GM06990 (cell line): ENCODE measurements at regions not wholly inside any gene's neighbourhood (a gene's known extent, or its start where the extent isn't known, plus 50 kb on each side); places are given as distances from the start of the nearest gene placed in this dataset.
A peak's percentile ranks its signal among the peaks of the same experiment; 100 is the strongest.
"Not testable (repeated sequence)": the region's sequence is repeated elsewhere in the genome, so short reads cannot be mapped to it uniquely, and the experiment has no call there.

Experiments
- DNase-seq: peaks from one replicate; pipeline ENCODE4 v3.0.0-alpha.2; 2011; ENCODE audit not compliant: insufficient read length; ENCODE audit errors: extremely low read depth
- H3K27me3 ChIP-seq: replicated peaks from 2 replicates; pipeline ENCODE4 v1.6.0; 2011; ENCODE audit warnings: low read length; ENCODE audit not compliant: control insufficient read depth, insufficient read depth
- H3K36me3 ChIP-seq: 2 replicates; pipeline ENCODE4 v1.5.1; 2011; ENCODE audit warnings: low read length; ENCODE audit not compliant: control insufficient read depth, insufficient read depth
- H3K4me3 ChIP-seq: replicated peaks from 2 replicates; pipeline ENCODE4 v1.5.1; 2011; ENCODE audit warnings: low read depth, mild to moderate bottlenecking, control low read depth, low read length
- TF ChIP-seq, protein P1 (sequence below): IDR thresholded peaks from 2 replicates; pipeline ENCODE4 v1.5.1; 2011; ENCODE audit warnings: low read length, control low read depth, mild to moderate bottlenecking, inconsistent platforms; ENCODE audit not compliant: insufficient read depth, poor library complexity, severe bottlenecking

DNA sequence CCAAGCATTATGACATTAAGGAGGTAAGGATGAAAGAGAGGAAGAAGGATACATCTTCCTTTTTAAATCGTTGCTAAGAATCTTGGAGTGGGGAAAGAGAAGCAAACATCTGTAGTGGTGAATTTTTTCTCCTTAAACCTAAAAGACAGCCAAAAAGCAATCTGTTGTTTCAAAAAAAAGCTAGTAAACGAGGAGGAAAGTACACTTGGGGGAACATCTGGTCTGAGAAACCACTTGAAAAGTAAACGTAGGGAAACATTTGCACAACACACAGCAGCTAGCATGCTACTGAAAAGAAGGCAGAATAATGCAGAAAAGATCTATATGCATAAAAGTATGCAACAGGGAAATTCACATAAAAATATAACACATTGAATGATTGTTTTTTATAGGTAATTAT is 1485.6 kb downstream of the PCDH19 start:
- no peak for DNase-seq
- TF ChIP-seq, protein P1, sequence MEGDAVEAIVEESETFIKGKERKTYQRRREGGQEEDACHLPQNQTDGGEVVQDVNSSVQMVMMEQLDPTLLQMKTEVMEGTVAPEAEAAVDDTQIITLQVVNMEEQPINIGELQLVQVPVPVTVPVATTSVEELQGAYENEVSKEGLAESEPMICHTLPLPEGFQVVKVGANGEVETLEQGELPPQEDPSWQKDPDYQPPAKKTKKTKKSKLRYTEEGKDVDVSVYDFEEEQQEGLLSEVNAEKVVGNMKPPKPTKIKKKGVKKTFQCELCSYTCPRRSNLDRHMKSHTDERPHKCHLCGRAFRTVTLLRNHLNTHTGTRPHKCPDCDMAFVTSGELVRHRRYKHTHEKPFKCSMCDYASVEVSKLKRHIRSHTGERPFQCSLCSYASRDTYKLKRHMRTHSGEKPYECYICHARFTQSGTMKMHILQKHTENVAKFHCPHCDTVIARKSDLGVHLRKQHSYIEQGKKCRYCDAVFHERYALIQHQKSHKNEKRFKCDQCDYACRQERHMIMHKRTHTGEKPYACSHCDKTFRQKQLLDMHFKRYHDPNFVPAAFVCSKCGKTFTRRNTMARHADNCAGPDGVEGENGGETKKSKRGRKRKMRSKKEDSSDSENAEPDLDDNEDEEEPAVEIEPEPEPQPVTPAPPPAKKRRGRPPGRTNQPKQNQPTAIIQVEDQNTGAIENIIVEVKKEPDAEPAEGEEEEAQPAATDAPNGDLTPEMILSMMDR, result no peak
- Histone ChIP-seq H3K4me3 (no peak overlapping the region), H3K36me3 (no peaks in the 10 kb centered on the region), H3K27me3 (no peaks in the 10 kb centered on the region)

DNA sequence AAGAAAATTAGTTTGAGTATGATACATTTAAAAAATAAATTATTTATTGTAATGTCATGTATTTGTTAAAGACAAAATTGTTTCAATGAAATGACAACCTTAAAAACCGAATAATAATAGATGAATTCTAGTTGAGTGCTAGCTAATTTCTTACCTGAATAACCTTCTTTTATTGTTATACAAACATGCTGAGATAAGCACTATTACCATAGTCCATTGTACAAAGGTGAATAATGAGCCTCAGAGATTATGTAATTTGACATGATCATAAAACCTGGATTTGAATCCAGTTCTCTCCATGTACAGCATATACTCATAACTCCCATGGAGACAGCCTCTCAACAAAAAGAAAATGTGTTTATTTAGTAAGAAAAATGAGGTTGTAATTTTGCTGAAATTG is 1512.9 kb downstream of the PCDH19 start:
- Histone ChIP-seq H3K4me3 (no peak overlapping the region), H3K36me3 (no peaks in the 10 kb centered on the region), H3K27me3 (no peaks in the 10 kb centered on the region)

DNA sequence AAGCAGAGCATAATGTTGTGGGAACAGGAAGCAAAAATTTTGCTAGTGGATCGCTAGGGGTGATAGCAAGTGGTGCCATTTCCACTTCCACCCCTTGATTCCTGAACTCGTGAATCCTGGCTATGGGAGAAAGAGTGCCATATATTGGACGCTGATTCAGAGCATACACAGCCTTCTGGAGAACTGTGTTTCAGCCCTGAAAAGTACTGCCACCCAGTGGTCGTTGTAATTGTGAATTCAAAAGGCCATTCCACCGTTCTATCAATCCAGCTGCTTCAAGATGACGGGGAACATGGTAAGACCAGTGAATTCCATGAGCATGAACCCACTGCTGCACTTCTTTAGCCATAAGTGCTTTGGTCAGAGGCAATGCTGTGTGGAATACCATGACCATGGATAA is 1559.4 kb downstream of the PCDH19 start:
- not testable (repeated sequence) for H3K27me3 ChIP-seq, DNase-seq, H3K36me3 ChIP-seq, H3K4me3 ChIP-seq
- TF ChIP-seq, protein P1, result peak; percentile 16

More for the DNA sequence above, 1512.9 kb downstream of the PCDH19 start:
- DNase-seq, result no peak
- TF ChIP-seq, protein P1, result no peak
